Lower leg skin (tissue), 3 donors: ENCODE measurements at regions not wholly inside any gene's neighbourhood (a gene's known extent, or its start where the extent isn't known, plus 50 kb on each side); places are given as distances from the start of the nearest gene placed in this dataset.

Experiments
- CTCF ChIP-seq, 3 donors: fragments of 450-650 bp; IDR thresholded peaks; one replicate each; pipeline ENCODE4 v1.5.1; 2016; ENCODE audit warnings: antibody characterized with exemption in 3 of 3, mild to moderate bottlenecking in 3 of 3, moderate library complexity in 2 of 3
- POLR2A ChIP-seq, 2 donors: fragments of 450-650 bp; IDR thresholded peaks; one replicate each; pipeline ENCODE4 v1.6.1; 2016 to 2017; ENCODE audit warnings: antibody characterized with exemption in 2 of 2, mild to moderate bottlenecking in 1 of 2, moderate library complexity in 1 of 2

- no peak for TF ChIP-seq CTCF (IDR thresholded peaks at IDR 0.05)
- no peak for TF ChIP-seq POLR2A (IDR thresholded peaks at IDR 0.05)
Measured at GRCh38 chr2:136582628-136583205, 182.6 kb upstream of the THSD7B start.
